Fibroblast of skin of abdomen (primary cell): ENCODE measurements at regions not wholly inside any gene's neighbourhood (a gene's known extent, or its start where the extent isn't known, plus 50 kb on each side); places are given as distances from the start of the nearest gene placed in this dataset.
A peak's percentile ranks its signal among the peaks of the same experiment; 100 is the strongest.

Experiments used
- DNase-seq: peaks from one replicate; pipeline ENCODE4 v3.0.0-alpha.2; 2013

GRCh38 chr7:114112806-114113205 is 194.0 kb upstream of the PPP1R3A start:
- no peak for DNase-seq

DNA sequence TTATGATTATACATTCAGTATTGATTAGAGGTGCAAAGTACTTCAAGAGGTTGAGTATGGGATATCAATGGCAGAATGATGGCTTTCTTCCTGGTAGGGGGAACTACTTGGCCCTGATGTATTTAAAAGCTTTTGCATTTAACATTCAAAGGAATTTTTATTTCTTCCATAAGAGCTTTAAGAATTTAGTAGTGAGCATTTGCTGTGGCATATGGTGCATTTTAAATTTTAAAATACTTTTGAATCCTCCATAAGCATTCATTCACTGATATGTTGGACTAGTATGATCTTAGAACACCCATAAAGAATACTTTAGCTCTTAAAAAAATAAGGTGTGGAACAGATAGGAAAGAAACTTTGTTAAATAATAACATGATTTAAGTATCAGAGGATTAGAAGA is 191.9 kb upstream of the PPP1R3A start:
- DNase-seq, result no peak

DNA sequence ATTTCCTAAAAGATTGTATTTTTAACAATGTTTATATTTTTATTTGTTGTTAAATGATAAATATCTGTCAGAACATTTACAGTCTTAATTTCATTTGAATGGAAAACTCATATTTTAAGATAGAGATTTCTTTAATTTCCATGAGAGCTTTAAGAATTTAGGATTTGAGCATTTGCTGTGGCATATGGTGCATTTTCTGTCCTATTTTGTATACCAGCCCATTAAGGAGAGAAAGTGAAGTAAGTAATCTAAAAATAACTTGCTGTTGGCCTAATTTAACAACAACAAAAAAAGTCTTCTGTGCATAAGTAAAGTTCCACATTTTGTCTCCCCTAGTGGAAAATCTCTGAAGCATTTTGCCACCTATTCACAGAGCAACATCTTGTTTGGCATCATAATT is 190.9 kb upstream of the PPP1R3A start:
- no peak for DNase-seq

DNA sequence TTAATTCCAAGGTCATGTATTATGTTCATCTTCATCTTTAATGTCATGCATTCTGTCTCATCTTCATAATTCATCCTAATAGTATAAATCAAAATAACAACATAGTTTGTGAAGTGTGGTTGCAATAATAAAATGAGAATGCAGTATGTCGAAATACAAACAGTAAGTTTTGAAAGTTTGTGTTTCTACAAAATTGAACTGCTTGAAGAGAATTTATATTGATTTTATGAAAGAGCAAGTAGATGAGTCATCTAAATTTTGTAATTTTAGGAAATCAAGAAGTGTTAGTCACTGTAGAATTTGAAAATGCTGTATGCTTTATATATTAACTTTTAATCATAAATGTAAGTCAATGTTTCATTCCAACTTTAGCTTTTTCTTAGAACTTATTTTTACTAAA is 190.5 kb upstream of the PPP1R3A start:
- DNase-seq, result peak; percentile 25

GRCh38 chr7:114108510-114108909 is 189.7 kb upstream of the PPP1R3A start:
- no peak for DNase-seq

DNA sequence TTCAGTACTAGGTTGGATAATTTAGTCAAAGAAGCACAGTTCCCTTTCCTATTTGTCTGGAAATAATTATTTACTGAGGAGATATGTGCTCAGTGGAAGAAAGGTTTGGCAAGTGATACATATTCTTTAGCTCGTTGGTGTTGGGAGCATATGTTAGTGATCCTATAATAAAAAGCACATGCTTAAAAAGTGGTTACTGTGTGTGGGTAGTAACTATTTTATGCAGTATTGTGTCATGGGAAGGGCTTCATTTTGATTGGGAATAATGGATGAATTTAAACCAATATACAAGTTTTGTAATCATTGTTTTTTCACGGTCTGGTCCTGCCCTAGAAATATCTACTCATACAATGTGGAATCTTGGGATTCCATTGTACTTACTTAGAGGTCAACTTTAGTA is 188.7 kb upstream of the PPP1R3A start:
- DNase-seq, result peak; percentile 91

GRCh38 chr7:114104035-114104434 is 185.2 kb upstream of the PPP1R3A start:
- peak; percentile 25 for DNase-seq

DNA sequence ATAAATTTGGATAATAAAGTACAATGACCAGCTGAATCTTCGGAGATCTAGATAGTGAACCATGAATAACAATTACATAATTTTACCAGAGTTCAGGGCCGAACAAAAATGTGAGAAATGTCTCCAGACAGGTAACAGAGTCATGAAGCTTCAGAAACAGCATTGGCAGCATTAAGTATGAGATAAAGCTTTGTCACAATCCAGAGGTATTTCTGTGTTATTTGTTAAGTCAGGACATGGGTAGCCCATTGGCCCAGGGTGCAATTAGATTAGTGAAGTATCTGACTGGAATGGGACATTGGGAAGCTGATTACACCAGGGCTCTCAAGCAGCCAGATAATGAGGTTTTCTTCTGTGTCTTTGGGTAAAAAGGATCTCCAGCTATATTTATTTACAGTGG is 184.2 kb upstream of the PPP1R3A start:
- DNase-seq, result no peak

DNA sequence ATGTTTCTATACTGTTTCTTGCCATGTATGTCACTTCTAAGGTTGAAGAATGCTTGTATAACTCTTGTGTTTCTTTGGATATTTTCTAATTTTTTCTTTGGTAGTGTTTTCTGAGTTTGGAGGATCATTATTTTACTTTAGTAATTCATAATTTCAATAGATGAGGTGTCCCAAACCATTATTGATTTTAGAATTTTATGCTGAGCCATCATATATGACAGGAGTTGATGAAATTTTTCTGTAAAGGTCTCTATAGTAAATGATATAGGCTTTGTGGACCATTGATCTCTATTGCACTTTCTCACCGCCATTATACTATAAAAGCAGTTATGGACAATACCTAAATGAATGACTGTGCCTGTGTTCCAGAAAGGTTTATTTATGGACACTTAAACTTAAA is 183.3 kb upstream of the PPP1R3A start:
- no peak for DNase-seq

GRCh38 chr7:114100810-114101209 is 182.0 kb upstream of the PPP1R3A start:
- no peak for DNase-seq

DNA sequence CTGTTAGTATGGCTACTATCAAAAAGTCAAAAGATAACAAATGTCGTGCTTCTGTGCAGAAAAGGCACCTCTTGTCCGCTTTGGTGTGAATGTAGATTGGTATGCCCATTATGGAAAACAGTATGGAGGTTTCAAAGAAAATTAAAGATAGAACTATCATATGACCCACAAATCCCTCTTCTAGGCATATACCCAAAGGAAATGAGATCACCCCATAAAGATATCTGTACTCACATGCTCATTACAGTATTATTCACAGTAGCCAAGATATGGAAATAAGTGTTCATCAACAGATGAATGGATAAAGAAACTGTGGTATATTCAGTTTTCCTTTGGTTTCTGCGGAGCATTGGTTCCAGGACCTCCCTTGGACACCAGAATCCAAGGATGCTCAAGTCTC is 180.5 kb upstream of the PPP1R3A start:
- no peak for DNase-seq

- DNase-seq, result no peak
Measured at GRCh38 chr7:114095885-114096284, 177.1 kb upstream of the PPP1R3A start.

DNA sequence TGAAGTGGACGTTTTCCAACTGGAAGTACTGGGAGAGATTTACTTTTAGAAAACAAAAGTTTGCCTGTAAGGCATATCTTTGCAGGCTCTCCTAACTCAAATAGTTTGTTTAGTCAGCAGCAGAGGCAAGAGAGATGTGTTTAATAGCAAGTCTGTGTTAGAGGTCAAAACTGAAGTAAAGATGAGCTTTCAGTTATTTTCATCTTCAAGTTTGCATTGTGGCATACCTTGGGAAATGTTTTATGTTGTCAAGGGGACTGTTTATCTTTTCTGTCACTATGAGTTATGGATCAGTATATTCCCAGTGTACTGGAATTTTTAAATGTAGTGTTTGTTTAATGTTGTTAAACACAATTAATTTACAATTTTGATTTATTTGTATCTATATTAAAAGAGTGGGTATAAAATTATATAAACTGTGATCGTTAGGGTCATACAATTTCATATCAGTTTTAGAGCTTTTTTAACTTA is 169.7 kb upstream of the PPP1R3A start:
- DNase-seq, result no peak

- DNase-seq, result no peak
Measured at GRCh38 chr7:114087653-114088469, 169.1 kb upstream of the PPP1R3A start.

- peak; percentile 26 for DNase-seq
Measured at GRCh38 chr7:114086914-114087652, 168.3 kb upstream of the PPP1R3A start.

DNA sequence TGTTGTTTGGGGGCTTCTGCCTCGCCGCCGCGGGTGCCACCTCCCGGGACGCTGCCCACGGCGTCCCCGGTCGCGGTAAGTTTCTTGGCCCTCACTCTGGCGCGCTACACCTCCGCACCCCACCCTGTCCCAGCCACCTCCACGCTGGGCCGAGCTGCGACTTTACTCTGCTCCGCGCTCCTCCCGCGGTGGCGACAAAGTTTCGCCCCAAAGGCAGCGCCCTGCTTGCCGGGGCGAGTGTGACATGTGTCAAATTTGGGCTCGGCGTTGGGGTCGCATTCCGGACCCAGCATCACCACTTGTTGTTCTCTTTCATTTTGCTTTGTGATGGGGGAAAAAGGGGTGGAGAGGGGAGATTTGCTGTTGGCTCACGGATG is 167.7 kb upstream of the PPP1R3A start:
- no peak for DNase-seq

- DNase-seq, result peak; percentile 89
Measured at GRCh38 chr7:114085592-114086501, 167.0 kb upstream of the PPP1R3A start.

- DNase-seq, result no peak
Measured at GRCh38 chr7:114085313-114085591, 166.4 kb upstream of the PPP1R3A start.

- peak; percentile 24 for DNase-seq
Measured at GRCh38 chr7:114084472-114085312, 165.9 kb upstream of the PPP1R3A start.

DNA sequence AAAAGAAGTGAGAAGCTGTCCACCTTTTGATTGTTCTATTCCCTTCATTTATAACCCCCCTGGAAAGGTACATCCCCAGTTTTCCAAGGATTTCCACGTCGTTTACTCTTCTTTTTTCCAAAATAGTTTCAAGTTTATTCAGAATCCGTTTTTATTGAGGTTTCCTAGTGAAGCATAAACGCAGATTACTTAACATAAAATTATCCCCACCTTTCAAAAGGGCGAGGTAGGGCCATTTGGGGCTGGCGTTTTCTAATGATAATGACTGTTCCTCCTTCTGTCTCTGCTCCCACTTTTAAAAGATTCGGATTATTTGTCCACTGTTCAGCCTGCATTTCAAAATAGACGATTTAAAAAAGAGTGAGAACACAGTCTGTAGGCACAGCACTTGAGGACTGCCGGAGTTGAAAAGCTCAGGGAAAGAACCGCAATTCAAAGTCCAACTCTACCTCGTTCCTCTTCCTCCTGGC is 165.2 kb upstream of the PPP1R3A start:
- DNase-seq, result no peak

- DNase-seq, result no peak
Measured at GRCh38 chr7:114083166-114084001, 164.6 kb upstream of the PPP1R3A start.
